ENCODE measurements at regions not wholly inside any gene's neighbourhood (a gene's known extent, or its start where the extent isn't known, plus 50 kb on each side); places are given as distances from the start of the nearest gene placed in this dataset.

GRCh38 chr4:147360301-147360700 lies 120.6 kb upstream of the EDNRA start:
- TF ChIP-seq EZH2 (IDR thresholded peaks at IDR 0.05; ENCODE audit: low read length) (no peak), CTCF (optimal IDR thresholded peaks at IDR 0.05 in 1 of 3, IDR thresholded peaks at IDR 0.05 in 1 of 3, conservative IDR thresholded peaks at IDR 0.05 in 1 of 3; ENCODE audit: extremely low read depth in 1 of 3, insufficient read depth in 2 of 3, low read length in 3 of 3) (no peak)
